Medulla oblongata (tissue), 1 donor: ENCODE measurements at regions not wholly inside any gene's neighbourhood (a gene's known extent, or its start where the extent isn't known, plus 50 kb on each side); places are given as distances from the start of the nearest gene placed in this dataset.
"Not testable (repeated sequence)": the region's sequence is repeated elsewhere in the genome, so short reads cannot be mapped to it uniquely, and the experiment has no call there.

Source experiments
- DNase-seq: peaks from one replicate; pipeline ENCODE4 v3.0.0-alpha.2; 2015; ENCODE audit errors: extremely low spot score

DNA sequence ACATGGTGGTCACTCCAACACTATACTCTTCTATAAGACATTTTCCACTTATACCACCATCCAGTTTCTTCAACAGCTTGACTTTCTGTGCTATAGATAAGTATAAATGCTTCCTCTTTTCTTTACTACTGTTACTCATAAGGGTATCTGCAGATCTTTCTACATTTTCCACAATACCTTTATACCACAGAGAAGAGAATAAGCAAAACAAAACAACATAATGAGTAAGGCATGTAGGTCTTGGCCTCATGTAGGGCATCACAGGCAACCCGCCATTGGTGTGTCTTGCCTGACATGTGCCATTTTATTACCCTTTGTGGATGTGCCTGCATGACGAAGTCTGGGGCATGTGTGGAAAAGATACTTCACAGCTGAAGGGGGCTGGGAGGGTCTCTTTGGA is 265.3 kb upstream of the STARD13 start:
- no peak for DNase-seq

DNA sequence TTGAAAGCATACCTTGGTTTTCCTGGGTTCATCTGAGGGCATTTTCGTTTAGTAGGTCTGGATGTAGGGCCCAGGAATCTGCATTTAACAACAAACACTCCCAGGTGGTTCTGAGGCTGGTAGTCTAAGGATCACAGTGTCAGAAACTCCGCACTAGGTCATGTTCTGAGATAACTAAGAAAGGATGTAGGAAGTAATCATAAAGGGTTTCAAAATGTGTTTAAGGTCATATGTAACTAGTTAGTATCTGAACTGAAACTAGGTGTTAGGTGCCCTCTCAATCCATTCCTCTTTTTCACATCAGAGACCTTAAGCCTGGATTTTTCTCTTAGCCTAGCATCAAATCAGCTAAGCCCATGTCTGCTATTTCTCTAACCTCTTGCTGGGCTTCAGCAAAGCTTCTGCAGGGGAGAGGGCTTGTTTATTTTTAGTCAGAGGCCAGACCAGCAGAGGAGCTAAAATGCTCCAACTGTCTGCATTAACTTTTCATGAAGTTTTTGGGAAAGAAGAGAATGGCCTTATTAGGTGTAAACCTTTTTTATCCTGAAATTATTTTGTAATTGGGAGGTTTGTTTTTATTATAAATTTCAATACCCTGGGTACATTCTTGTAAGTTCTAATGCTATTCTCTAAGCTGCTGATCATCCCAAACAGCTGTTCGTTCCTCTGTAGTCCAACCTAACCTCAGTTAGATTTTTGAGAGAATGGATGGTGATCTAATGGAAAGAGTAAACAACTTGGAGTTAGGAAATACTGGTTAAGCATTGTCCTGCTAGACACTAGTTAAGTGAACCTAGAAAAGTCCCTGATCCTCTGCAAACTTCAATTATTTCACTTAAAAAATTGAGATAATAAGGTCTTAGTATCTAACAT is 262.8 kb upstream of the RFC3 start:
- DNase-seq = no peak

DNA sequence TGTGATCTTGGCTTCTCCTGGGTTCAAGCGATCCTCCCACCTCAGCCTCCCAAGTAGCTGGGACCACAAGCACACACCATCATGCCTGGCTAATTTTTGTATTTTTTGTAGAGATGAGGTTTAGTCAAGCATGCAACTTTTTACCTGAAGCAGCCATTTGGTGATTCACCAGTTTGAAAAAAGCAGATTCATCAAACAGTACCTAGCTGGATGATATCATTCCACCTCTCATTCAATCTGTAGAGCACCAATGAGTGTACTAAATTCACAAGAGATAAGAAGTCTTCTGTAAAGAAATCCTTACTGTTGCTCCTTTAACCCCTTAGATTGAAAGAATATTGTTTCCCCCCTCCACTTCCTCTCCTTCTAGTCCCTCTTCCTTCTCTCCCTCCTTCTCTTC is 261.1 kb upstream of the RFC3 start:
- no peak for DNase-seq

DNA sequence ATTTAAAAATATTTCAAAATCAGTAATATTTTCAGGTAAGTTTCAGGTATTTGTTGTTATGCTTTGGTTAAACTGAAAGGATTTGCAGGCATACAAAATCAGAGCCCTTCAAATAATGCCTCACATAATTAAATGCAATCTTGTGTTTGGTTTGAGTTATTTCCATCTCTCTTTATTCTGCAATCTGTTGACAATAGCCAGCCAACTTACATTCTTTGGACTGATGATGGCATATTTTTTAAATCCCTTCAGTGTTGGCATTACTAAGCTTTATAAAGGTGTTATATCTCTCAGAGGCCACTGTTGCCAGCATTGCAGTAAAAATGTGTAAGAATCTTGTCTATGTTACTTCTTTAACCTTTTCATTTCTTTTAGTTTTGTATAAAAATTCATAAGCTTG is 257.2 kb upstream of the RFC3 start:
- DNase-seq = no peak

DNA sequence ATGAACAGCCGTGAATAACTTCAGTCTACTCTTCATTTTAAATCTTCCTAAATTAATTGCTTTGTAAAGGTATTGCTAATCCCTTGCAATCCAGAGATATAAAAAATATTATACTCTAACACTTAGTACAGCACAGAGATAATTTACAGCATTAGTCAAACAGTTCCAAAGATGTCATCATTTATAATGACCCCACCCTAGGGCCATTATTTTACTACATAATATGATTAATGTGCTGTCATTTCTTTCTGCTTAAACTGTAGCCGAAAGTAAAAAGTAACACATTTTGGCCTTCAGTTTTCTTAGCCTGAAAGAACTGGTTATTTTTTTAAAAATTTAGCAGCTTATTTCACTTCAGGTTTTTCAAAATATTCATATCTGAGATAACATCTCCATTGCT is 256.3 kb upstream of the RFC3 start:
- DNase-seq = no peak

DNA sequence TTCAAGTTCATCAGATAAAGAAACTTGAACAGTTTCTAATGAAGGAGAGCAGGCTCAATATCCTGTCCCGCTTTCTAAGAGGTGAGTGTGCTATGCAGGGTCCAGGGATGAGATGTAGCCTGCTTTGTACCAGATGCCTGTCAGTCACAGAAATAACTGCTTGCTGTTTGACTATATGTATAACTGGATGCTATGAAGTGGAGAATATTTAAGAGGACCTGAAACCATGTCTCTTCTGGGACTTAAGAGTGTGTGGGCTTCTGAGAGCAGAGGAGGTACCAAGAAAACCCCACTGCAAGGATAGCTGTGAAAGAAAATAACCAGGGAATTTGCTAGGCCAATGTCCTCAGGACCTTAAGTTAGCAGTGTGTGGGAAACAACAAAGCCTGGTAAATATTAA is 246.3 kb upstream of the RFC3 start:
- DNase-seq = no peak

DNA sequence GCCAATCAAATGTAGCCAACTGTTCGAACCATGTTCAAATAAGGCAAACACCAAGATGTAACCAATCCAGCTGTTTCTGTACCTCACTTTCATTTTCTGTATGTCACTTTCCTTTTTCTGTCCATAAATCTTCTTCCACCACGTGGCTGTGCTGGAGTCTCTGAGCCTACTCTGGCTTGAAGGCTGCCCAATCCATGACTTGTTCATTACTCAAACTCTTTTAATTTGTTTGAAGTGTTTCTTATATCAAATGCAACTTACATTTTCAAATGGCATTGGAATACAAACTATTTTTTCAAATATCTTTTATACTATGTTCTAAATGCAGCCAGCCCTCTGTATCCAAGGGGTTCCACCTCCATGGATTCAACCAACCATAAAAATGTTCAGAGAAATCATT is 245.6 kb upstream of the RFC3 start:
- DNase-seq = not testable (repeated sequence)

DNA sequence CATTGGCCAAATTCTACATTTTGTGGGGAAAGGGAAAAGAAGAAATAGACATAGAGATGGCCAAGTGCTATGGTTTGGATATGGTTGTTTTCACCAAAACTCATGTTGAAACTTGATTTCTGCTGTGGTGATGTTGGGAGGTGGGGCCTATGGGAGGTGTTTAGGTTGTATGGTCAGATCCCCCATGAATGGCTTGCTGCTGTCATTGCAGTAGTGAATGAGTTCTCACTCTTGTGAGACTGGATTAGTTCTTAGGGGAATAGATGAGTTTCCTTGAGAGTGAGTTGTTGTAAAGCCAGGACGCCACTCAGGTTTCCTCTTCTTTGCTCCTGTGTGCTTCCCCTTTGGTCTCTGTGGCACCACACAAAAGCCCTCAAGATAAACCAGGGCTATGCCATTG is 242.6 kb upstream of the RFC3 start:
- no peak for DNase-seq

DNA sequence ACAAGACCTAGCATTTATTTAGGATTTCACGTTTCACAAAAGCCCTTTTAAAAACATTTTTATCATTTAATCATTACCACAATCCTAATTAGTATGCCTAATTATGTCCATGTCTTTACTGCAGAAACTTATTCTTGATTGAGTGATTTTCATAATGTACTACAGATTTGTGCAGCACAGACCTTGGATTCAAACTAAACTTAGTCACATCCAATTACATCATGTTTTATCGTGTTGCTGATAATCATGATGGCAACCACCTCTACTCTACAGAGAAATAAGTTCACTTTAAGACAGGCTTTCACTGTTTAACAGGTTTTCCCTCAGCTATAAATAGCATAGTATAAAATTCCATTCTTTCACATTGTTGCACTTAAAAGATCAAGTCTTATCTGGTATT is 240.9 kb upstream of the RFC3 start:
- DNase-seq = no peak

DNA sequence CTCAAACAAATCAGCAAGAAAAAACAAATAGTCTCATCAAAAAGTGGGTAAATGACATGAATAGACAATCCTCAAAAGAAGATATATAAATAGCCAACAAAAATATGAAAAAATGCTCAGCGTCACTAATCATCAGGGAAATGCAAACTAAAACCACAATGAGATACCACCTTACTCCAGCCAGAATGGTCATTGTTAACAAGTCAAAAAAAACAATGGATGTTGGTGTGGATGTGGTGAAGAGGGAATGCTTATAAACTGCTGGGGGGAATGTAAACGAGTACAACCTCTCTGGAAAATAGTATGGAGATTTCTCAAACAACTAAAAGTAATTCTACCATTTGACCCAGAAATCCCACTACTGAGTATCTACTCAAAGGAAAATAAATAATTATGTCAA is 239.2 kb upstream of the RFC3 start:
- no peak for DNase-seq

DNA sequence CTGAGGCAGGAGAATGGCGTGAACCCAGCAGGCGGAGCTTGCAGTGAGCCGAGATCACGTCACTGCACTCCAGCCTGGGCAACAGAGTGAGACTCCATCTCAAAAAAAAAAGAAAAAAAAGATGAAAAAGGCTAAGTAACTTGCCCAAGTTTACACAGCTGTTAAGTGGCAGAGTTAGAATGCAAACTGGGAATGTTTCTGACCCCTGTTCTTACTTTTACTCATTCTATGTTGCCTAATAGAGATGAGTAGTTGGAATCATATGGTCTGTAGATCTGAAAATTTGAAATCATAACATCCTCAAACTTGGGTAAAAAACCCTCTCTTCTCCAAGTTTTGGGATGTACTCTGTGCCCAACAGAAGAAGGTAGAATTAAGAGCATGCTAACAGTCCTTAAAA is 235.8 kb upstream of the RFC3 start:
- no peak for DNase-seq

DNA sequence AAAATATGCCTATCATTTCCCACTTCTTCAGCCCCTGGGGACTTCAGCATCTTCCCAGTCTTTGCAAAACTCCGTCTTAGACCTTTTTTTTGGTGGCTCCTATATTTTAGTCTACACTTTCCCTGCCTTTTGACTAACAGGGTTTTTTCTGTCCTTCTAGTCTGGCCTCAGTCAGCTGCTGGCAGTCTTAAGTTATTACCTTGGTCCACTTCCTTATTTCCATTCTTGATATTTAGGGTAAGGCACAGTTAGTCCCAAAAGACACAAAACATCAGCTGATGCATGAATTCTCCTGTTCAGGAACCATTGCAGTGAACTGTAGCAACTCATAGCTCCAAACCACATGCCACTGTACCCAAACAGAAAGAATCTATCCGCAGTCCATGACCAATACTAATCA is 234.6 kb upstream of the RFC3 start:
- no peak for DNase-seq

DNA sequence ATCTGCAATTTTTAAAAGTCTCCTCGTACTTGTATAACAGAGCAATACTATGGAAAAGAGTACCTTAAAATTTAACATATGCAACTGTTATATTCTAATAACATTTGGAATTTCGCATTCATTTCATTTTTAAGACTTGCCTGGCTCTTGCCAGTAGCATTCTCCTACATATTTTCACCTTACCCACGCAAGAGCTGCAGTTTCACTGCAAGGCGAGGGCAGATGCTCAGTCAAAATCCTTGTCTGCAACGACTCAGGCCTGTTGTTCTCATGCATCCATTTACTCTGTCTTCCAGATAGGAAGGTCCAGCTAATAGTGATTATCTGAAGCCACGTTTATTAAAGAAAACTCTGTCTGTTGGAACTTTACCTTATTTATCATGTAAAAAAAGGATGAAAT is 227.0 kb upstream of the RFC3 start:
- no peak for DNase-seq

DNA sequence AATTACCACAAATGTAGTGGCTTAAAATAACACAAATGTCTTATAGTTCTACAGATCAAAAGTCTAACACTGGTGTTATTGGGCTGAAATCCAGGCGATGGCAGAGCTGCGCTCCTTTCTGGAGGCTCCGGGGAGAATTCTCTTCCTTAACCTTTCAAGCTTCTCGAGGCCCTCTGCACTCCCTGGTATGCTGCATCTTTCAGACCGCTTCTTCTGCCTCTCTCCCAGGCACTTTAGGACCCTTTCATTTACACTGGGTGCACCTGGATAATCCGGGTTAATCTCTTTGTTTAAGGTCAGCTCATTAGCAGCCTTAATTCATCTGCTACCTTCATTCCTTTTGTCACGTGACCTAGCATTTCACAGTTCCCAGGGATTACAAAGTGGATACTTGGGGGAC is 211.3 kb upstream of the RFC3 start:
- DNase-seq = peak; percentile 79

DNA sequence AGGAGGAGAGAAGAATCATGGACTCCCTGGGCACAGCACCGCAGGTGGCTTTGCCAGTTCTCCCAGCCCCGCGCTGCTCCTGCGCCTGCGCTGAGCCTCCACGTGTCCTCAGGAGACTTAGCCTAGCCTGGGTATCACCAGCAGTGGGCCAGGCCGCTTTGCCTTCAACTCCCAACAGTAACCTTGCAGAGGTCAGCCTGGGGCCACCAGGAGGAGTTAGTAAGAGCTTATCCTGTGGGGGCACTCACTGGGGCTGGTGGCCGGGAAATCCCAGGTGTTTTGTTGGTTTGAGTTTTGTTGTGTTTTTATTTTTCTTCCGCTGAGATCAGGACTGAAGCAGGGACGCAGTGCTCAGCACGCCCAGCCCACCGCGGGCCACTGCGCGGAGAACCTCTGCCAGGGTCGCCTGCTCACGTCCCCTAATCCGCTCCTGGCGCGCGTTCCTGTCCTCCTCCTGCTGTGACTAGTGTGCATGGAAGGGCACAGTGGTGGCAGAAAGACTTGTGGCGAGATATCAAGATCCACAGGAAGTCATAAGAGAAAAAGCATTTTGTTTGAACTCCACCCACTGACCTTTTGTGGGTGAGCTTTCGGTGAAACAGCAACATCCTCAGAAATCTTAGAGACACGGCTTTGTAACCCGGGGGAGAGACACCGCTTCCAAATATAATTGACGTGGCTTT is 207.4 kb upstream of the RFC3 start:
- peak; percentile 82 for DNase-seq

DNA sequence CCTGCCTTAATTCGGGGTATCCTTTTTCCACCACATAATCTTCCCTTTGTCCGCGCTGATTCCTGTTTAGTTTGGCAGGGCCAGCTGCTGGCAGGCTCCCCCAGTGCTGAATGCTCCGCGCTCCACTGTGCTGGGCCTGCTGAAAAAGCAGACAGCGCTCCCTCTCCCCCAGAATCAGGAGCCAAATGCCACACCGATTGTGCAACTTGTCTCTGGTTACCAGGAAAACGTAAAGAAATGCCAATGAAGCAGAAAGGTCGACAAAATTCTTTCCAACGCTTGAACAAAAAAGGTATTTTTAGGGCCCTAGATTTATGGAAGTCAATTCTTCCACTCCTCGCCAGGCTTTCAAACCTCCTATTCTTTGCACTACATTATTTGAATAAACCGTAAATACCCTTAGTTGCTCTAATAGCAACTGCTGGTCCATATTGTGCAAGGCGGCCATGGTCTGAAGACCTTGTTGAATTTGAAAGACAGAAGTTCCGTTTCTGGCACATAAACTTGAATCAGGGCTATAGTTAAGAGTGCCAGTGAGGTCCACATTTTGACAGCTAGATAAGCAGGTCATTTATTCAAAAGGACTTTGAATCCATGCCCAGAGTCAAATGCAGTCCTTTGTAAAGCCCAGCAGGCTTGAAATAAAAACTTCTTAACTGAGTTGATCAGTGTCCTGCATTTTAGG is 206.7 kb upstream of the RFC3 start:
- peak; percentile 86 for DNase-seq

DNA sequence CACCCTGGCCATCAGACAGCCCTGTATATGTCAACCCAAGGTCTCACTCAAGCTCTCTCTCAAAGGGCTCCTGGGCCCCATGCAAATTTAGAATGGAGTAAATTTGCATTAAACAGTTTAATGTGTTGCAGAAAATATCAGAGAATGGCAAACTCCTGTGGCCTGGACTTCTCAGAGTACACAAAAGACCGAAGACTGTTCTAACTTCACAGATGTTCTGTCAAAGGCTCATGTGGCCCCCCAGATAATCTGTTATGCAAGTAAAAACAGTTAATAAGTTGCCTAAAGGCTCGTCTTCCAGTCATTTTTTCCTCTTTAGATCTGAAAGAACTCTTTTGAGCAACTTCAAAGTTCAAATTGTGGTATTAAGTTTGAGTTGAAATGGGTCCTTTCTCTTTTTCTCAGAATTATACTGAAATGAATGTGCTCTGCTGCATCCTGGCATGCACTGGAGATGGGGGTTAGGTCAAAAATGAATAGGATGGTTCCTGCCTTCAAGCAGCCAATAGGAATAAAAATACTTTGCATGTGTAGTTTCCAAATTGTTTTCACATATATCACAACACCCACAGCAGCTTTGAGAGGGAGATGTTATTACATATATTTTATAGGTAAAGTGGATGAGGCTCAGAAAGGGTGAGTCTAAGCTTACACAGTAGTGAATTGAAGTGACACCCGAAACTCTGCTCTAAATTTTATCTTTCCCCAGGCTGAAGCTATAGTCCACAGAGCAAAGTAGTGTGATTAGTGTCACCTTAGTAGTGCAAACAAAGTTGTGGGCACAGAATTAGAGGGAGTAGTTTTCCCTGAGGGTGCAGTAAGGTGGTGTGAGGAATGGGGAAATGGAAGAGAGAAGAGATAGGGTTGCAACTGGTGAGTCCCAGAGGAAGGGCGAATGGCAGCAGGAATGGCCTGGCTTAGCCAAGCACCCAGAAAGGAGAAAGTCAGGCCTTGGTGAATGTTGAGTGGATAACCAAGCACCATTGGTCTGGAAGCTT is 205.0 kb upstream of the RFC3 start:
- DNase-seq = no peak

DNA sequence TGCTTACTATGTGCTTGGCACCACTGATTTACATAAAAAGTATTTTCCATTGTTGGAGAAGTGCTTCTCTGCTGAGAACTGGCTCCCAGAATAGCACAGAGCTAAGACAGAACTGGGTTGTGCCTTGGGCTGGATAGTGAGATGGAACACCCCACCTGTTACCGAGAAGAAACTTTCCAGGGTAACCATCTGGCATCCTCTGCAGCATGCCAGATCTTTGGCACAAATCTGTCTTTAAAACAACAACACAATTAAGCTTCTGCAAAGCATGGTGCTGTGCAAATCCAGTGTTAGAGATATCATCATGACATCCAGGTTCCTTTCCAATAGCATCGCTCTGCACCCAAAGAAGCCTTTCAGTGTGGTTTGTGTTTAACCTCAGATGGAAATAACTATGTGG is 202.5 kb upstream of the RFC3 start:
- DNase-seq = no peak

DNA sequence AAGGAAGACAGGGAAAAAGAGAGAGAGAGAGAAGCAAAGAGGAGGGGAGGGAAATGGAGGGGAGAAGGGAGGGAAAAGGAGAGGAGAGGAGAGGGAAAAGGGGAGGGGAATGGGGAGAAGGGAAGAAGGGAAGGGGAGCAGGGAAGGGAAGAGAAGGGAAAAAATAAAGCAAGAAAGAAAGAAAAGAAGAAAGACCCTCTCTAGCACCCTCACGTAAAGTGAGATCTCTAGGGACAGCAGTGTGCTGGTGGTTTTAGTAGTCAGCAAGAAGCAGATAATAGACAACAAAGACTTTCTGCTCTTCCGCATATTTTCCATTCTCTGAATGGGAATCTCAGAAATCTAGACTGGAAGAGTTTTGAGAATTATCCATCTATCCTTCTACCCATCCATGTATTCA is 201.8 kb upstream of the RFC3 start:
- no peak for DNase-seq

DNA sequence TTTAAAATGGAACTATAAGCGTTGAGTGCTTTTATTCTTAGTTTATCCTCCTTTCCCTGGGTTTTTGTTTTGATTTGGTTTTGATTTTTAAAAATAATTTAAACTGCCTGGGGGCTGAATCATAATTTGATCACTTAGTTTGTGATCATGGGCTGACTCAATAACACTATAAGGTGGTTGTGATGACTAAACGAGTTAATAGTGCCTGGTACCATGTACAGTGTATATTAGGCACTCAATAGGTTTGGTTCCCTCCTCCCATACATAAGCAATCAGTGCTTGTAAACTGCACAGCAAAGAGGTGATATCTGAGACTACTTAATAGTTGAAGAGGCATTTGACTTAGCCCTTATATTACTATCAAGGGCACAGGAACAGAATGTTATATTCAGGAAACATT is 200.9 kb upstream of the RFC3 start:
- DNase-seq = no peak

DNA sequence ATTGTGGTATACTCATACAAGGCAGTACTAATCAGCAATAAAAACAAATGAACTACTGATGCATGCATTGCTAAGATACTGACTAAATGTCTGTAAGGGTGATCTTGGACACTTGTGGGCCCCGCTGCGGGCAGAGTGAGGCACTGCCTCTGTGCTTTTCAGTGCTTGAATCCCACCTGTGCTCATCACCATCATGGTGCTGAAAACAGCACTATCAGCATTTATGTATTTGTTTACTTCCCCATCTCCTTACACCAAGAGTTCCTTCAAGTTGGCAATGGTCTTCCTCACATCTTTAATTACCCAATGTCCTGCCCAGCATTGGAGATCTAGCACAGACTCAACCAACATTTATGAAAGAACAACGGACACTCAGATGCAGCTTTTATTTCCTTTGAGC is 193.7 kb upstream of the RFC3 start:
- no peak for DNase-seq

DNA sequence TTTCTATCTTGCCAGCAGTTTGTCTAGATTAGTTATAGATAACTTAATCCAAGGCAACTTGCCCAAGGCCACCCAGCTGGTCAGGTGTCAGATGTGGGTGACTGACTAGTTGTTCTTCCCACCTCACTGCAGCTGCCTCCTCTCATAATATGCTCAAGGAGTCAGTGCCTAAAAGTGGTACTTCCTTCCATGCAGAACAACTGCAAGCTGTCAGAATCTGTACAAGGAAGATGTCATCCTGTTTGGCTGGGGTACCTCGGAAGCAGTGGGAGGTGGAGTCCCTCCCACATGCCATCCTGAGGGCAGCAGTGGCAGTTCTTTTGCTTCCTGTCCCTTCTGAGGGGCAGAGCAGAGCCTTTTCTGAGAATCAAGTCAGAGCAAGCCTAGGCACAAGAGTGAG is 193.2 kb upstream of the RFC3 start:
- no peak for DNase-seq
